ENCODE measurements at regions not wholly inside any gene's neighbourhood (a gene's known extent, or its start where the extent isn't known, plus 50 kb on each side); places are given as distances from the start of the nearest gene placed in this dataset.
A peak's percentile ranks its signal among the peaks of the same experiment; 100 is the strongest.

DNA sequence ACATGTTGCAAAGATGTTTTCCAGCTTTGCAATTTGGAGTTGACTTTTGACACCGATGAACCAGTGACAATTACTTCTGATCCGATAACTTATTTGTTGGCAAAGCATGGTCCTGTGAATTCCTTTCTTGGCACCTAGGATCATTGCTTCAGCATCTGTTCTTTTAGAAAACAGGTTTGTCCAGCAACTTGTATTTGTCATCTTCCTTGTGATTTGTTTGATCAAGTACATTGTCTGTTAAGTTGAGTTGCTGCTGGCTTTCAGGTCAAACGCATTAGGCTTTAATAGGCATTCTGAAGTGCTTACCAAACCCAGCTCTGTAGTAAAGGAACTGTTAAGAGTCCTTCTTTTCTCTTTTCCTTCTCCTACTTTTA lies 192.4 kb upstream of the ZNF217 start:
- H3K56ac ChIP-seq (ENCODE audit: insufficient read length, low read depth, low read length), result no peak overlapping the region
- no peak overlapping the region for H3K27ac ChIP-seq (ENCODE audit: insufficient read length, low read depth, low read length)
- H4K91ac ChIP-seq (ENCODE audit: insufficient read length, low read depth, low read length), result no peak overlapping the region
- no peak overlapping the region for H4K5ac ChIP-seq (ENCODE audit: insufficient read length, low read depth, low read length)
- H3K79me2 ChIP-seq (ENCODE audit: insufficient read depth, low read length), result no peaks in the 10 kb centered on the region
- Mint-ChIP-seq H3K4me1 (peaks cover 37 to 38% of the 10 kb centered on the region in 2 experiments), H3K36me3 (ENCODE audit: insufficient read depth in 1 of 3, low read depth in 3 of 3) (no peaks in the 10 kb centered on the region), H3K4me3 (no peak overlapping the region), H3K27ac (peak overlapping the region in 1 of 3 experiments; percentile 38; a peak in 2 of 7 replicates), H3K9me3 (no peaks in the 10 kb centered on the region), H3K27me3 (ENCODE audit: low read depth) (no peaks in the 10 kb centered on the region)
- no peak overlapping the region for H4K8ac ChIP-seq (replicated peaks; ENCODE audit: insufficient read length, low read depth, low read length)
- H3K4ac ChIP-seq (ENCODE audit: low read depth, low read length), result no peak overlapping the region
- H2AK5ac ChIP-seq (ENCODE audit: insufficient read length, low read length), result no peak overlapping the region
- H3K9ac ChIP-seq (ENCODE audit: extremely low read depth, insufficient read length, low read length), result no peak overlapping the region
- no peak for DNase-seq
- H3K27me3 ChIP-seq (ENCODE audit: insufficient read depth, low read length), result no peaks in the 10 kb centered on the region
- no peaks in the 10 kb centered on the region for H3K23me2 ChIP-seq (ENCODE audit: insufficient read length, low read depth, low read length, poor library complexity, severe bottlenecking)
- no peak overlapping the region for H2BK15ac ChIP-seq (ENCODE audit: low read depth, low read length)
- no peaks in the 10 kb centered on the region for H3K79me1 ChIP-seq (ENCODE audit: insufficient read depth, low read depth, low read length, poor library complexity, severe bottlenecking)
- H3K9me3 ChIP-seq (ENCODE audit: control insufficient read depth, low read depth, low read length), result no peaks in the 10 kb centered on the region
- no peaks in the 10 kb centered on the region for H4K20me1 ChIP-seq (ENCODE audit: control insufficient read depth, insufficient read depth, insufficient read length)
- H3K23ac ChIP-seq (ENCODE audit: insufficient read length, low read depth, low read length), result no peak overlapping the region
- TF ChIP-seq, protein P1, sequence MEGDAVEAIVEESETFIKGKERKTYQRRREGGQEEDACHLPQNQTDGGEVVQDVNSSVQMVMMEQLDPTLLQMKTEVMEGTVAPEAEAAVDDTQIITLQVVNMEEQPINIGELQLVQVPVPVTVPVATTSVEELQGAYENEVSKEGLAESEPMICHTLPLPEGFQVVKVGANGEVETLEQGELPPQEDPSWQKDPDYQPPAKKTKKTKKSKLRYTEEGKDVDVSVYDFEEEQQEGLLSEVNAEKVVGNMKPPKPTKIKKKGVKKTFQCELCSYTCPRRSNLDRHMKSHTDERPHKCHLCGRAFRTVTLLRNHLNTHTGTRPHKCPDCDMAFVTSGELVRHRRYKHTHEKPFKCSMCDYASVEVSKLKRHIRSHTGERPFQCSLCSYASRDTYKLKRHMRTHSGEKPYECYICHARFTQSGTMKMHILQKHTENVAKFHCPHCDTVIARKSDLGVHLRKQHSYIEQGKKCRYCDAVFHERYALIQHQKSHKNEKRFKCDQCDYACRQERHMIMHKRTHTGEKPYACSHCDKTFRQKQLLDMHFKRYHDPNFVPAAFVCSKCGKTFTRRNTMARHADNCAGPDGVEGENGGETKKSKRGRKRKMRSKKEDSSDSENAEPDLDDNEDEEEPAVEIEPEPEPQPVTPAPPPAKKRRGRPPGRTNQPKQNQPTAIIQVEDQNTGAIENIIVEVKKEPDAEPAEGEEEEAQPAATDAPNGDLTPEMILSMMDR (conservative IDR thresholded peaks at IDR 0.05), result no peak
- H2BK120ac ChIP-seq (ENCODE audit: low read depth, low read length, poor library complexity, severe bottlenecking), result no peak overlapping the region
- H3K18ac ChIP-seq (ENCODE audit: insufficient read length, low read depth, low read length), result no peak overlapping the region
- H2AFZ ChIP-seq (ENCODE audit: low read length), result no peak overlapping the region
- H2BK5ac ChIP-seq (ENCODE audit: insufficient read length, low read length), result no peak overlapping the region
- WGBS (ENCODE audit: extremely low coverage, insufficient read length, low lambda C conversion rate), result no CpG with 5 or more reads among the region's 3 CpGs
- H2BK20ac ChIP-seq (ENCODE audit: low read depth, low read length, poor library complexity, severe bottlenecking), result no peak overlapping the region
- peaks cover 10% of the 10 kb centered on the region; the same call in 1 of the 2 replicates for H3K4me1 ChIP-seq (ENCODE audit: insufficient read depth, low read length)
- no peak overlapping the region for H2BK12ac ChIP-seq (ENCODE audit: insufficient read length, low read depth, low read length)
- no peak overlapping the region for H3T11ph ChIP-seq (ENCODE audit: low read length)
- H3K14ac ChIP-seq (ENCODE audit: insufficient read depth, low read length), result no peak overlapping the region
- no peak overlapping the region for H3K4me2 ChIP-seq (ENCODE audit: insufficient read depth, insufficient read length, low read length)
